ENCODE measurements at regions not wholly inside any gene's neighbourhood (a gene's known extent, or its start where the extent isn't known, plus 50 kb on each side); places are given as distances from the start of the nearest gene placed in this dataset.

GRCh38 chr14:106347291-106347778 lies 821.0 kb downstream of the TMEM121 start:
- TF ChIP-seq CTCF (IDR thresholded peaks at IDR 0.05) = no peak
- TF ChIP-seq POLR2A (IDR thresholded peaks at IDR 0.05) = no peak
